HCT116 (cell line): ENCODE measurements at regions not wholly inside any gene's neighbourhood (a gene's known extent, or its start where the extent isn't known, plus 50 kb on each side); places are given as distances from the start of the nearest gene placed in this dataset.

Experiments used
- ATAC-seq: fragments of 200-7000 bp; cut with Tn5 transposase; 2 replicates; pipeline ENCODE4 v1.9.1; 2020; ENCODE audit warnings: mild to moderate bottlenecking, moderate library complexity
- BruUV-seq: library from RNA; stranded (reverse); fragments of 400-500 nt; replicated peaks from 2 replicates; lab custom pipeline; 2021; lab: Mats Ljungman, UMichigan
- CTCF ChIA-PET: fragments of 300-600 bp; sonication (Branson Sonifier 250); formaldehyde crosslinking; loops from one replicate; lab custom pipeline; 2021; ENCODE audit warnings: antibody characterized with exemption; lab: Charles Lee
- POLR2A ChIA-PET: fragments of 300-600, 350-600 bp; sonication (Branson Sonifier 250); formaldehyde crosslinking; loops from one replicate; lab custom pipeline; 2021; ENCODE audit warnings: antibody characterized with exemption; lab: Charles Lee
- RAD21 ChIA-PET, 2 experiments: fragments of 300-600 bp; sonication (Branson Sonifier 250); formaldehyde crosslinking; loops; one replicate each; lab custom pipeline; 2023; ENCODE audit warnings: low total read pairs in 2 of 2; ENCODE audit not compliant: uncharacterized antibody in 2 of 2, unreplicated experiment in 2 of 2, low non-redundant PET in 1 of 2; lab: Charles Lee
- DNase-seq: peaks from one replicate; pipeline ENCODE4 v3.0.0-alpha.2; 2010; ENCODE audit warnings: low read depth, low spot score
- H2AFZ ChIP-seq: fragments of 200-600 bp; shearing (Covaris generic), sonication (generic); 2 replicates; pipeline ENCODE4 v1.6.1; 2017; ENCODE audit warnings: low read depth, mixed run types, mixed read lengths, antibody characterized with exemption, low read length; ENCODE audit not compliant: poor library complexity, severe bottlenecking
- H3K27ac ChIP-seq: 2 replicates; pipeline ENCODE4 v1.5.1; 2012; ENCODE audit warnings: low read depth, low read length
- H3K27me3 ChIP-seq: fragments of 200-600 bp; sonication (generic); 2 replicates; pipeline ENCODE4 v1.6.1; 2016; ENCODE audit warnings: mixed run types, low read length, mixed read lengths; ENCODE audit not compliant: insufficient read depth
- H3K36me3 ChIP-seq, 2 experiments: fragments of 200-500 bp in 1 of 2; fragments of 200-600 bp in 1 of 2; sonication (Bioruptor generic) in 1 of 2; sonication (generic) in 1 of 2; 2 replicates each; pipeline versions ENCODE4 v1.5.1 to v1.6.1; 2014 to 2016; ENCODE audit warnings: low read length in 2 of 2, inconsistent platforms in 1 of 2, mixed read lengths in 1 of 2, mixed run types in 1 of 2; ENCODE audit not compliant: insufficient read depth in 2 of 2, control insufficient read depth in 1 of 2
- H3K4me1 ChIP-seq, 2 experiments: fragments of 200-600 bp in 1 of 2; sonication (generic) in 1 of 2; 2 replicates each; pipeline versions ENCODE4 v1.5.1 to v1.6.1; 2012 to 2017; ENCODE audit warnings: low read length in 2 of 2, inconsistent platforms in 1 of 2, mild to moderate bottlenecking in 1 of 2, mixed read lengths in 1 of 2, mixed run types in 1 of 2, moderate library complexity in 1 of 2; ENCODE audit not compliant: insufficient read depth in 2 of 2, control insufficient read depth in 1 of 2
- H3K4me2 ChIP-seq: fragments of 200-600 bp; sonication (generic); 2 replicates; pipeline ENCODE4 v1.6.1; 2017; ENCODE audit warnings: mixed run types, low read length, mixed read lengths
- H3K4me3 ChIP-seq, 2 experiments: fragments of 200-600 bp in 1 of 2; sonication (generic) in 1 of 2; replicated peaks in 1 of 2; 2 replicates each; pipeline ENCODE4 v1.5.1; 2011 to 2016; ENCODE audit warnings: low read length in 2 of 2, control low read depth in 1 of 2, low read depth in 1 of 2, mild to moderate bottlenecking in 1 of 2, mixed read lengths in 1 of 2, mixed run types in 1 of 2
- H3K79me2 ChIP-seq: fragments of 200-600 bp; sonication (generic); 2 replicates; pipeline ENCODE4 v1.6.1; 2017; ENCODE audit warnings: mild to moderate bottlenecking, mixed run types, low read length, moderate library complexity, mixed read lengths; ENCODE audit not compliant: insufficient read depth
- H3K9ac ChIP-seq: fragments of 200-600 bp; sonication (generic); 2 replicates; pipeline ENCODE4 v1.6.1; 2016; ENCODE audit warnings: low read length, mixed read lengths
- H3K9me2 ChIP-seq: fragments of 200-600 bp; sonication (generic), shearing (Covaris generic); 2 replicates; pipeline ENCODE4 v1.6.1; 2017; ENCODE audit warnings: mixed run types, mild to moderate bottlenecking, moderate library complexity; ENCODE audit not compliant: insufficient read depth
- H3K9me3 ChIP-seq, 2 experiments: fragments of 200-500 bp in 1 of 2; fragments of 200-600 bp in 1 of 2; sonication (Bioruptor generic) in 1 of 2; sonication (generic) in 1 of 2; 2 replicates each; pipeline ENCODE4 v1.6.1; 2014 to 2017; ENCODE audit warnings: low read length in 2 of 2, mixed read lengths in 2 of 2, inconsistent platforms in 1 of 2, low read depth in 1 of 2, mild to moderate bottlenecking in 1 of 2, mixed run types in 1 of 2, moderate library complexity in 1 of 2; ENCODE audit not compliant: control insufficient read depth in 1 of 2, insufficient read depth in 1 of 2
- H4K20me1 ChIP-seq: fragments of 200-600 bp; sonication (generic), shearing (Covaris generic); 2 replicates; pipeline ENCODE4 v1.6.1; 2017; ENCODE audit warnings: mixed run types, mild to moderate bottlenecking, moderate library complexity; ENCODE audit not compliant: insufficient read depth
- ATF3 ChIP-seq: IDR thresholded peaks from 2 replicates; pipeline ENCODE4 v1.6.1; 2012
- CBX3 ChIP-seq: IDR thresholded peaks from 2 replicates; pipeline ENCODE4 v1.6.1; 2012; ENCODE audit warnings: low read depth
- CEBPB ChIP-seq: IDR thresholded peaks from 2 replicates; pipeline ENCODE4 v1.6.1; 2012; ENCODE audit warnings: low read depth
- EGR1 ChIP-seq: IDR thresholded peaks from 2 replicates; pipeline ENCODE4 v1.6.1; 2012; ENCODE audit warnings: low read depth
- ELF1 ChIP-seq: IDR thresholded peaks from 2 replicates; pipeline ENCODE4 v1.6.1; 2012; ENCODE audit warnings: low read depth, borderline replicate concordance
- EZH2 ChIP-seq: fragments of 200-600 bp; sonication (generic); IDR thresholded peaks from 2 replicates; pipeline ENCODE4 v1.6.1; 2017; ENCODE audit warnings: antibody characterized with exemption, mixed run types
- FOSL1 ChIP-seq: IDR thresholded peaks from 2 replicates; pipeline ENCODE4 v1.6.1; 2012; ENCODE audit warnings: low read depth
- JUND ChIP-seq: IDR thresholded peaks from 2 replicates; pipeline ENCODE4 v1.6.1; 2012
- MAX ChIP-seq: IDR thresholded peaks from 2 replicates; pipeline ENCODE4 v1.6.1; 2012
- POLR2A ChIP-seq: IDR thresholded peaks from 2 replicates; pipeline ENCODE4 v1.7.0; 2011; ENCODE audit warnings: borderline replicate concordance; ENCODE audit not compliant: insufficient read depth, insufficient read length; ENCODE audit errors: extremely low read depth
- REST ChIP-seq: IDR thresholded peaks from 2 replicates; pipeline ENCODE4 v1.6.1; 2012; ENCODE audit warnings: low read depth
- SP1 ChIP-seq: IDR thresholded peaks from 2 replicates; pipeline ENCODE4 v1.6.1; 2012; ENCODE audit warnings: low read depth
- ZBTB33 ChIP-seq: IDR thresholded peaks from 2 replicates; pipeline ENCODE4 v1.6.1; 2011; ENCODE audit warnings: mild to moderate bottlenecking, low read length, moderate library complexity; ENCODE audit not compliant: insufficient replicate concordance; ENCODE audit errors: extremely low read depth
- ZFX ChIP-seq: fragments of 450-650 bp; IDR thresholded peaks from 2 replicates; pipeline ENCODE4 v1.6.1; 2017
- ZNF274 ChIP-seq: fragments of 200-500 bp; sonication (Bioruptor generic); IDR thresholded peaks from 2 replicates; pipeline ENCODE4 v1.6.1; 2014; ENCODE audit warnings: mild to moderate bottlenecking, low read depth, low read length, inconsistent platforms
- intact Hi-C: fragments of 100-400 bp; cut with micrococcal nuclease; formaldehyde crosslinking; loops from 2 replicates; pipeline ENCODE4 v1.10.0; 2022

- BruUV-seq: no TSS peak
- H2AFZ ChIP-seq: no peak overlapping the region
- ChIA-PET RAD21 (no interaction called here), POLR2A (no interaction called here), CTCF (interaction anchor here (1.5 kb wide), 1 partner anchor 223 kb away, joined by 4 read pairs; no protein-coding TSS in a partner anchor)
- DNase-seq (no peak), ATAC-seq (no peak)
- intact Hi-C loops: no loop called here
- H3K4me3 ChIP-seq: no peak overlapping the region
- no peaks in the 10 kb centered on the region for H3K79me2 ChIP-seq
- no peaks in the 10 kb centered on the region for H3K36me3 ChIP-seq
- TF ChIP-seq SP1 (no peak), REST (no peak), FOSL1 (no peak), EZH2 (no peak), EGR1 (no peak), JUND (no peak), ZFX (no peak), MAX (no peak), ZNF274 (no peak), POLR2A (no peak), ELF1 (no peak), CBX3 (no peak), ATF3 (no peak), CEBPB (no peak), ZBTB33 (no peak)
- no peak overlapping the region for H3K4me2 ChIP-seq
- H3K9ac ChIP-seq: no peak overlapping the region
- peaks cover 0 to 7% of the 10 kb centered on the region in 2 experiments; a peak in 1 of 4 replicates for H3K4me1 ChIP-seq
- no peaks in the 10 kb centered on the region for H3K9me3 ChIP-seq
- H4K20me1 ChIP-seq: no peaks in the 10 kb centered on the region
- no peaks in the 10 kb centered on the region for H3K27me3 ChIP-seq
- H3K27ac ChIP-seq: no peak overlapping the region
- no peaks in the 10 kb centered on the region for H3K9me2 ChIP-seq
Observed at GRCh38 chr2:71926876-71927756, 220.5 kb downstream of the CYP26B1 start.
